Stimulated activated naive CD8-positive, alpha-beta T cell treated with anti-CD3 and anti-CD28 coated beads, Interleukin-15, Interleukin-2, amounts not matched to agents 100 U/mL and 50 U/mL, for 24 hours (primary cell): ENCODE measurements at regions not wholly inside any gene's neighbourhood (a gene's known extent, or its start where the extent isn't known, plus 50 kb on each side); places are given as distances from the start of the nearest gene placed in this dataset.

Source experiments
- ATAC-seq: fragments of 150-1000 bp; cut with Tn5 transposase; one replicate; pipeline ENCODE4 v1.10.0; 2021
- DNase-seq: peaks from one replicate; pipeline ENCODE4 v3.0.0; 2021

GRCh38 chr1:234536741-234537140, 57.8 kb upstream of the TARBP1 start:
- no peak for DNase-seq
- ATAC-seq: no peak

- no peak for DNase-seq
Observed at GRCh38 chr1:234535763-234536515, 57.0 kb upstream of the TARBP1 start.

GRCh38 chr1:234535218-234535617, 56.2 kb upstream of the TARBP1 start:
- ATAC-seq (no peak), DNase-seq (no peak)

More at GRCh38 chr1:234535763-234536515, 57.0 kb upstream of the TARBP1 start:
- ATAC-seq: no peak

- no peak for DNase-seq
- no peak for ATAC-seq
Observed at GRCh38 chr1:234533975-234534876, 55.2 kb upstream of the TARBP1 start.

GRCh38 chr1:234533034-234533891, 54.3 kb upstream of the TARBP1 start:
- DNase-seq: no peak
- ATAC-seq: no peak

GRCh38 chr1:234532503-234532922, 53.5 kb upstream of the TARBP1 start:
- DNase-seq: no peak
- no peak for ATAC-seq

- ATAC-seq (no peak), DNase-seq (no peak)
Observed at GRCh38 chr1:234531151-234531635, 52.2 kb upstream of the TARBP1 start.

- ATAC-seq (no peak), DNase-seq (no peak)
Observed at GRCh38 chr1:234530672-234531071, 51.7 kb upstream of the TARBP1 start.

- no peak for ATAC-seq
- no peak for DNase-seq
Observed at GRCh38 chr1:234529950-234530237, 50.9 kb upstream of the TARBP1 start.

- ATAC-seq (no peak), DNase-seq (no peak)
Observed at GRCh38 chr1:234529095-234529949, 50.3 kb upstream of the TARBP1 start.
